HG03520 (cell line): ENCODE measurements at regions not wholly inside any gene's neighbourhood (a gene's known extent, or its start where the extent isn't known, plus 50 kb on each side); places are given as distances from the start of the nearest gene placed in this dataset.

ENCODE experiments used
- ATAC-seq: cut with Tn5 transposase; IDR thresholded peaks from one replicate; pipeline ENCODE4 v1.9.1; 2021; ENCODE audit warnings: mild to moderate bottlenecking, moderate library complexity; ENCODE audit not compliant: unreplicated experiment

DNA sequence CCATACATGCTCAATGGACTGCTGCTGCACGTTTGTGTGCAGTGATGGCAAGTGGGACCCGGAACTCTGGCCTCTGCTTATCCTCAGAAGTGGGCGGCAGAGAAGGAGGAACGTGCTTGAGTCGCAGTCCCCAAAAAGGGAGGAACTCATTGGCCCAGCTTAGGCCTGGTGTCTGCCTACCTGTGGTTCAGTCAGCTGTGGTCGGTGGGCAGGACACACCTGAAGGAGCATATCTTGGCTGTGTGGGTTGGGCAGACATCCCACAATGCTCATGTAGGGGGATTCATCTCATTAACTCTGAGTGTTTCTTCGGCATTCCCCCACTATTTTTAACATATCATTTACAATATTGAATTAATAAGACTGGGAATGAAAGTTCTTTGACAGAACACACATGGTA, 122.9 kb upstream of the IL12B start:
- no peak for ATAC-seq

DNA sequence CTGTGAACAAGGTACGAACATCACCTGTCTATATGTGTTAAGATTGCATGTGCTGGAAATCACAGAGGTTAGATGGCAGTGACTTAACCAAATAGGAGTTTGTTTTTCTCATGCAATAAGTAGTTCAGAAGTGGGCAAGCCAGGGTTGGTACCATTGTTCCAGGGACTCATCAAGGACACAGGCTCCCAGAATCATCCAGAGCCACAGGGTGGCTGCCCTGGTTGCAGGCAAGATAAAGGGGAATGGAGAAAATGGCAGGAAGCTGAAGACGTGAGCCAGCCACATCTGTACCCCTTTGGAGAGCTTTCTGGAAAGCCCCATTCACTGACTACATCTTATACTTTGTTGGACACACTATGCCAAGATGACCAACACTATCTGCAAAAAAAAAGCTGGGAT, 126.0 kb upstream of the IL12B start:
- ATAC-seq: no peak

DNA sequence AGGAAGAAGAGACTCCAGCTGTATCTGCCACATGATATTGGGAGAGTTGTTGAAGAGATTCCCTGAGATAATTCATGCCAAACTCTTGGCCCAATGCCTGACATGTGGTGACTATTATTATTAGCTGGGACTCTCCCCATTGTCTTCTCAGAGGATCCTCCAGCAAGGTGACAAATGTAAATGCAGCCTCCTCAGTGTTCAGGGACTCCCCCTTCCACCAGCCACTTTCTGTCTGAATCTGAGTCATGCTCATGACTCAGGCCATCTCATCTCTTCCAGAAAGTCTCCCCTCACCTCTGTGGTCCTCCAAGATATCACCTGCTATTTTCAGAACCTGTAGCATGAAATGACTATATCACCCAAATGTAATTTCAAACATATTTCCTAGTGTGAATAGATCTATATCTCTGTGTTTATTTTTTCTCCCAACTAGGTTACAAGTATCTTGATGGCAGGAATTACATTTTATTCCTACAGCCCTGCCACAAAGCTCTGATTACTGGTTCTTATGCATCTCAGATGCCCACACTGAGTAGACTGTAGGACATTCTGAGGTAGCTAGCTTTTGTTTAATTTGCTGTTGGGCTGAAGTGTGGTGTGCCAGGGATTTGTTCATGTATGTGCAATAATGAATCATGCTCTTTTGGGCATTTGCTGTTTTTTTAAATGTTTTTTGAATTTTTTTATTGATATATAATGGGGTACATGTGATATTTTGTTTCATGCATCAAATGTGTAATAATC, 126.6 kb upstream of the IL12B start:
- ATAC-seq: peak; percentile 83

DNA sequence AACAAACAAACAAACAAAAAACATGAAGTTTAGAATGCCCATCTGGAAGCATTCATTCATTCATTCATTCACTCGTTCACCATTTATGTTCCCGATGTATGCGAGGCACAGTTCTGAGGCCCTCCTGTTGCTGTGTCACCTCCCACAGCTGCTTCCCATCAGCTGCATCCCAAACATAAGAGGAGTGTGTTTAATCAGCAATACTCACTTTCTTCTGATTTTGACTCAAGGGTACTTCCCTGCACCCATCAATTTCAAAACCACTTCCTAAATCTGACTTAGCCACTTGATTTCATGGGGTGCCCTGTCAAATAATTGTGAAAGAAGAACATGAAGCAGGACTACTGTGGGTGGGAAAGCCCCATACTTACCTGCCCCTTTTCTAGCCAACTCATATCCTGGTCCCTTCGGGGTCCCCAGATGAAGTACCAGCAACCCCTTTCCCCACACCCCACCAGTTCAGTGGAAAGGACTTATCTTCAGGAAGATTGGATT, 128.0 kb upstream of the IL12B start:
- ATAC-seq: peak; percentile 22

DNA sequence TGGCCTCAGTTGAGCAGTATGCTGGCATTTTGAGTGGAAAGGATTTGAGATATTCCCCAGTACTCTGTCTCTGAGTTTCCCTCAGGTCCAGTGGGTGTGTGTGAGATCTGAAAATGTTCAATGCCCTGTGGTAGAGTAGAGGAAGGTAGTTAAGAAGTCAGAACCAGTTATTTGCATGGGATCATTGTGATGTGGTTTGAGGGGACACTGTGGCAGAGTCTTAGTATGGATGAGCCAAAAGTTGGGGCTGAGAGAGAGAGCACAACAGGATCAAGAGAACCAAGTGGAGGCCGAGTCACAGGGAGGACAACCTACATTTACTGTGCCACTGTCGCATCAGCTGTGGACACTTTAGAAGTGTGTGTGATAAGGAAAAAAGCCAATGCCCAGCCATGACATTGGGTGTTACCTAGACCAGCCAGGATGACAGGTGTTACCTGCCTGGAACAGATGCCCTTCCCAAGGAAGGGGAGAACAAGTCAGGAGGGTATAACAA, 128.9 kb upstream of the IL12B start:
- no peak for ATAC-seq

DNA sequence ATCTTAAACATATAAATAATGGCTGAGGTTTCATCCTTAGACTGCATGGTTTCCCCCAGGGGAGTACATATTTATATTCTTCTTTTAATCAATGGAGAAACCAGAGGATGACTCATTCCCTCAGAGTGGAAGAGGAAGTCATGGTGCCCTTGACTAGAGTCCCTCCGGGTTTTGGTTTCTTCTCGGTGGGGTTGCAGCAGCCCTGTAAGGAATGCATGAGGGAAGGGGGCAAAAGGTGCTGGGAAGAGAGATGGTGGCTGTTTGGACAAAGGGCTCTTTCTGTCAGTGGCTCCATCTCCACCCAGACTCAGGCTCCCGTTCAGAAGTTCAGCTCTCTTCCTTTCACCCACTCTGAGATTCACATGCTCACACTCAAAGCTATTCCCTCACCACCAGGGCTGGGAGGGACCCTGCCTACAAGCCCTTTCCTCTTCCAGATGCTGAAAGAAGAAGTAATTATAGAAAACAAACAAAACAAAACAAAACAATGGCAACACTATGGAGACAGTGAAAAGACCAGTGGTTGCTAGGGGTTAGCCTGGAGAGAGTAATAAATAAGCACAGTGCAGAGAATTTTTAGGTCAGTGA, 129.8 kb upstream of the IL12B start:
- peak; percentile 36 for ATAC-seq

DNA sequence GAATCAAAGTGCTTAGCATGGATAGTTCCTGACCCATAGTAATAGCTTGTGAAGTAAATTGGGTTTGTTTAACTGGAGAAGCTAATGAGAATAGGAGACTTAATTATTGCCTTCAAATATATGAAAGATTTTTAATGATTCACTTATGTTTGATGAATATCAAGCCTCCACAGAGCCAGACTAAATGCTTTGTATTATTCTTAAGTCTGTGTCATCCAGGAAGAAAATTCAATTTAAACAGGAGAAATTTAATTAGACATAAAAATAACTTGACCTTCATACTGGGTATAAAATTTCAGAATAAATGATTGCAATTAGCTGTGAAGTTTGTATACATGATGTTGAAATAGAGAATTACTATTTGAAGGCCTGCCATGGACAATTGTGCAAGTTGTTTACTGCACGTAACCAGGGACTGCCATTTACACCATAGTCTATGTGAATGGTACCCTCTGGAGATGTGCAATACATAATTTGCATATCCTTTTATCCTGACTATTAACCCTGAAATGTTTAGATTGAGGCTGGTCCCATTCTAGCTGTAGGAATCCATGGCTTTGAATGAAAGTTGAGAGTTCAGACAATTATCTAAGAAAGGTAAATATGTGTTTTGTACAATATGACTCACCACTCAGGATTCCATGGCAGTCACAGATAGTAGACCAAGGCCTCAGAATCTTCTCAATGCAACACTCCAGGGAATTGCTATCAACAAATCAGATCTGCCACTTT, 133.5 kb upstream of the IL12B start:
- ATAC-seq: no peak

DNA sequence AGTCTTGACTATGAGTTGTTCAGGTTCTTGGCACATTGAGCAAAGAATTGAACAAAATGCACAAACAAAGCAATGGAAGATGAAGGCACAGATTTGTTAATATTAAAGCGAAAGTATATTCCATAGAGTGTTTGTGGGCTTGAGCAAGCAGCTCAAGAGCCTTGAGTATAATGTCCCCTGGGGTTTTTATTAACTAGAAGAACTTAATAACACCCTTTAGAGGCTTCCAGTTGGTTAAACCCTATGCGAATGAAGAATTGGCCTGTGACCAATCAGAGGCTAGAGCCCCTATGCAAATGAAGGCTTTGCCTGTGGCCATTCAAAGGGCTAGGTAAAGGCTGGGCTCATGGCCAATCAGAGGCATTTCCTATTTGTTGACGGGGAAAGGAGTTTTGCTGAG, 135.3 kb upstream of the IL12B start:
- ATAC-seq: no peak

DNA sequence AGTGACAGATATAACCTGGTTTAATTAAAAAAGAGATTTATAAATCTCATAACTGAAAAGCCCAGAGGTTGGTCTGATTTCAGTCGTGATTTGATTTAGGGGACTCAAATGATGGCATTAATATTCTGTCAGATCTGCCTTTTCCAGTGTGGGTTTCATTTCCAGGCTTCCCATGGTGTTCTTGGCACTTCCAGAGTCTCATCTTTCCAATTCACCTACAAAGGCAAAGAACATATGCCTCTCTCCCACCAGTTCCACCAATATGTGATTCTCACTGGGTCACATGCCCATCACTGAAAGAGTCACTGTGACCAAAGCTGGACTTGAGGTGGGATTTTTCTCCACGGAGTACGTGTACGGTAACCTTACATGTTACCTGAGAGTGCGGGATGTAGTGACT, 137.4 kb upstream of the IL12B start:
- ATAC-seq: no peak

DNA sequence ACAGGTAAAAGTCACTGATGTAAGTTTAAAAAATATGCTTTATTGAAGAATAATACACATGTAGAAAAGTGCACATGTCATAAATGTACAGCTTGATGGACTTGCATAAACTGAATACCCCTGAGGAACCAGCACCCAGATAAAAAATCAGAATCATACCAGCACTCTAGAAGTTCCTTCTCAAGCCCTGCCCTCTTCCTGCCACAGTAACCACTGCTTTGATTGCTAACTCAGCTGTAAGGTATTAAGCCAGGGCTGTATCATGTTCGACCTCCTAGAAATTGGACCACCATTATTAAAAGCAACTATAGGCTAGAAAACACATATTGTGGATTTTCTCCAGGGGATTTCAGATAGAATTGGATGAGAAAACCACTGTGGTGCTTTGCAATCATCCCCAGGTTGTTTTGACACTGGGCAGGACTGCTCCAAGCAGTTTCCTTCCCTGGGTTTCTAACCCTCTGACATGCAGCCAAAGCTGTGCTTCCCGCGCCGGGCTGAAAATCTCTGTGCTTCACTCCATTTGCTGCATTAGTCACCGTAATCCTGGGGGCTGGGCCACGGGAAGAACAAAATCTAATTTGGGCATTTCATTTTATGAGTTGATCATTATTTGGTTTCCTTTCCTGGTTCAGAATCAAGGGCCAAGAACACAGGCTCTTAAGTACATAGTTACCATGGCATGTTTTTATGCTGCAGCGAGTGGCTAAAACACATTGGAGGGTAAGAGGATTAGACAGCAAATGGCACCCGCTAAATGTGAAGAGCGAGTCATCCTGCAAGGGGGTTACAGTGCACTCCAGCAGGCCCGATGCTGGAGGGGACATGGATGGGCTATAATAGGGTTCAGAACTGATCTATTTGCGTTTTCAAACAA, 139.4 kb upstream of the IL12B start:
- ATAC-seq: no peak

DNA sequence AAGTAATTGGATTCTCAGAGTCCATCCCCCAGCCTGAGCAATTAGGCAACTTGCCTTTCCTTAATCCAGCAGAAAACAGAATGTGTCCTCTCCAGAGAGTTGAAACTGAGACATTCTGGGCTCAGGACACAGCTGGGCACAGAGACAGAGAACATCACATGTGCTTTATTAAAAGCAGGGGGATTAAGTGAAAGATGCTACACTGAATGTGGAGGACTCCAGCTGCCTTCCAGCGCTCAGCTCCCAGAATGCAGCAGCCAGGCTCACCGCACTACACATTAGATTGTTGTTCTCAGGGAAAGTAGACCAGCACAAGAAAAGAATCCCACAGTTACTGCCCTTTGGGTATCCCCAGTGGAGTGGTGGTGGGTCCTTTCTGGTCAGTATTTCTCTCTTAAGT, 141.6 kb upstream of the IL12B start:
- ATAC-seq: no peak

DNA sequence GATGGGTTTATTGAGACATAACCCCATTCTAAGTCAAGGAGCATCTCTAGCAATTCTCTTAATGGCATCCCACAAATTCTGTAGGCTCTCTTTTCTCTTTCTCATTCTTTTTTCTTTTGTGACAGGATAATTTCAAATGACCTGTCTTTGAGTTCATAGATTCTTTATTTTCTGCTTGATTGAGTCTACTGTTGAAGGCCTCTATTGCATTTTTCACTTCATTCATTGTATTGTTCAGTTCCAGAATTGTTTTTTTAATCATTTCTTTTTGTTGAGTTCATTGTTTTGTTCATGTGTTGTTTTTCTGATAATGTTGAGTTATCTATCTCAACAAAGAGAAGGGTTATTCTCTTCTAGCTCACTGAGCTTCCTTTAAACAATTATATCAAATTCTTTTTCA, 144.7 kb upstream of the IL12B start:
- no peak for ATAC-seq

DNA sequence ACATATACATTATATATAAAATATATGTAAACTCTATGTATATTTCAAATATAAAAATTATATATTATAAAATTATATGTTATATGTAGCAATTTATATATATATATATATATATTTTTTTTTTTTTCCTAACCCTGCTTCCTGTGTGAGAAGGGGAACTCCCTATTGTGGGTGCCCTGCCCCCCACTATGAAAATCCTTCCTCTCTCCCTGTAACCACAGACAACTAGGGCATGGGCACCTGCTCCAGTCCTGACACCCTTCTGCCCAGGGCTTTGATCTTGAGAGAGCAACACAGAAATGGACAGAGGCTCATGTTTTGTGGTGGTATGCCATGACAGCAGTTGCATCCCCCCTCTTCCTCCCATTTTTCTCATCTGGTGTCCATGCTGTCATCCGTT, 148.7 kb upstream of the IL12B start:
- ATAC-seq: no peak

DNA sequence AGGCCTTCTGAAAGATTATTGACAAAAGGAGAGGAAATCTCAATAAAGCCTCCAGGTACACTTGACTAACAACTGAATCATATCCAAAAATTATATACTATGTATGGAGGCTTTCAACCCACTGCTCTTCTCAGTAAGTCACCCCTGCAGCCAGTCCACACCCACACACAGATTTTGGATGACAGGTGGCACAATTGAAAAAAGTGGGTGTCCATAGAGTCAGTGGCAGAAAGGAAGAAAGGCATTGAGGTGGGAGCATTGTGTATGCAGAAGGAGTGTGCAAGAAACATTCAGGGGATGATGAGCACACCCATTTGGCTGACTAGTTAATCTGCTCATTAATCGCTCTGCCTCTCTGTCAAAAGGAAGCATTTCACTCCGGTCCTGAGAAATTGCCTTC, 150.6 kb upstream of the IL12B start:
- ATAC-seq: no peak

DNA sequence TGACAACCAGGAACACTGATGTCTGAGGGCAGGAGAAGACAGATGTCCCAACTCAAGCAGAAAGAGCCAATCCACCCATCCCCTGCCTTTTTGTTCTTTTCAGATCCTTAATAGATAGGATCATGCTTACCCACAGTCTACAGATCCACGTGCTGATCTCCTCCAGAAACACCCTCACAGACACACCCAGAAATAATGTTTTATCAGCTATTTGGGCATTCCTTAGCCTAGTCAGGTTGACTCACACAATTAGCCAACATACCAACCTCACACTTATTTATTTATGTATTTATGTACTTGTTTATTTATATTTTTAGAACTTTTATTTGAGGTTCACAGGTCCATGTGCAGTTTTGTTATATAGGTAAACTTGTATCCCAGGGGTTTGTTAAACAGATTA, 151.5 kb upstream of the IL12B start:
- ATAC-seq: no peak

DNA sequence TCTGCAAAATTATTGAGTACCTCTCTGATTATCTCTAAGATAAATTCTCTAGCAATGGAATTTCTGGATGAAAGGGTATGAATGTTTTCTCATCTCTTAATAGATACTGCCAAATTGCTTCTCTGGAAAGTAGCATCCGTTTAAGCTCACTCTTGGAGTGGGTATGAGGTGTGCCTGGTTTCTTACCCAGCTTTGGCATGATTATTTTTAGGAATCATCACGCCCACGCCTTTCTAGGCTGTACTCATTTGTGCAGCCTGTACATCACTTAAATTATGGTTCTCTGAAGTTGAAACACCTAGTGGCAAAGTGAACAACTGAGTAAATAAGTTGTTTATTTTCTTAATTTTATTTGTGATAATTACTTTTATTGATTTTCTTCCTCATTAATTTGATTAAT, 156.5 kb upstream of the IL12B start:
- no peak for ATAC-seq

DNA sequence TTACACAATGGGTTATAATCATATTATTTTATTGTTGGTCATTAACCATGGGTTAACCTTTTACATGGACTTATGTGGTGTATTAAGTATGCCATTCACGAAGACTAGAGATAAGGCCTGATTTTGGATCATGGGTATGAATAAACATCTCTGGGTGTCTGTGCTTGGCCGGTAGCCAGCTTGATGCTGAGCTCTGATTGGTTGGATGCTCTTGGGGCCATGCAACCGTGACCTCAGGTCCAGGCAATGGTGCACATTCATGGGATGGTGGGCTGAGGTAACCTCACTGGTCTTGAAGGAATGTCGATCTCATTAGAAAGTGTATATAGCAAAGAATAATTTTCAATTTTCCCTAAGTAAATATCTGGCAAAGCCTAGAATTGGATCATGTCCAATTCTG, 158.2 kb upstream of the IL12B start:
- no peak for ATAC-seq

DNA sequence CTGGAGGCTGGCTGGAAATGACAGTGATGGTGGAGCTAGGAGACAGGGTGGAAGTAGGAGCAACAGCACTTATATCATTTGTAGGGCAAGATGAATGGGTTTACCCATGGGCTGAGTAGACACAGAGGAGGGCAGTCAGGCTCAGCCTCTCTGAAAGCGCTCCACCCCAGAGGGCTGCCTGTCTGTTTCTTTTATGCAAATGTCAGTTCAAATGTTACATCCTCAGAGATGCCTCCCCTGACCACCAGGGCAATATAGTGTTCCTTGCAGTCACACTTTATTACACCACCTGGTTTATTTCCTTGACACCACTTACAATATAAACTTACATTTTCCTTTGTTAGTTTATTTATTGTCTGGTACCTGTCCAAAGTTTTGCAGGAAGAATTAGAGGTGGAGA, 159.5 kb upstream of the IL12B start:
- ATAC-seq: no peak

DNA sequence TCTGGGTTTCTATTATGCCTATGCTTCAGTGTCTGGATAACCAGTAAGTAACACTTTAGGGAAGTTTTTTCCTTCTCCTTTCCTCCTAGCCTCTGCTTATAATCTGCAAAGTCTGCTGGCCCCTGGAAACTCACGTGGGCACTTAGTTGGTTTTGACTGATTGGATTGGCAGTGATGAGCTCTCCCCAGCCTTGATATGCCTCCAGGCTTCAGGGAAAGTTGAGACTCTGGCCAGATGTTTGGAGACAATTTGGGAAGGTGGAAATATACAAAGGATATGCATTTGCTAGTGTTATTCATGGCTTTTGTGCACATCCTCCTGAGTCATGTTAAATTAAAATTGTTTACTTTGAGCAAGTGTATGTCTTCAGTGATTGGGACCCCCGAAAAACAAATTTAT, 160.2 kb upstream of the IL12B start:
- ATAC-seq: no peak

DNA sequence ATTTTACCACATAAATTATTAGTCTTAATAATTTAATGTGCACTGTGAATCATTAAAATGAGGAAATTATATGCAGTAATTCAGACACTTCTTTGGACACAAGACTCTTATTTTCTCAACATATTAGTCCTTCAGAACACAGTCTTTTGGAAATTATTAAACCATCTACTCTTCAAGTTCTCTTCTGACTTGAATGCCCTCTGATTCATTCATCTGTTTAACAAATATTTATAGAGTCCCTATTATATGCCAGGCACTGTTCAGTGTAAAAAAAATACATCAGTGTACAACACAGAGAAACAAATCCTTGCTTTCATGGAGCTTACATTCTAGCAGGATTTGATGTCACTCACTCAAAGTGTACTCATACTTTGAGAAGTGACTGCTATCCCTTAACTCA, 163.4 kb upstream of the IL12B start:
- ATAC-seq: no peak

DNA sequence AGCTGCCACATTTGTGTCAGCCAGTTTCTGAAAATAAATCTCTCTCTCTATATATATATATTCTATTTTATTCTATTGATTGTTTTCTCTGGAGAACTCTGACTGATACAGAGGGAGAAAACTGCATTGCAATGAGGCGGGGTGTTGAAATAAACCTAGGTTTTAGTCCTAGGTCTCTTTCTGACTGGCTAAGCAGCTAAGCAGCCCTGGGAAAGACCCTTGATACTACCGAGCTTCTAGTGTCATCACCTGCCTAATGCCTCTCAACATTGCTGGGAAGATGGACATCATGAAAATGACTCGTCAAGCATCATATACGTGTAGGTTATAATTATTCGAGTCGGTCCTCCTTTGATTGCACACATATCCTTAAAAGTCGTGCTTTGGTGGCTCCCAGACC, 166.5 kb upstream of the IL12B start:
- no peak for ATAC-seq
